ENCODE measurements at regions not wholly inside any gene's neighbourhood (a gene's known extent, or its start where the extent isn't known, plus 50 kb on each side); places are given as distances from the start of the nearest gene placed in this dataset.
"Not testable (repeated sequence)": the region's sequence is repeated elsewhere in the genome, so short reads cannot be mapped to it uniquely, and the experiment has no call there.

DNA sequence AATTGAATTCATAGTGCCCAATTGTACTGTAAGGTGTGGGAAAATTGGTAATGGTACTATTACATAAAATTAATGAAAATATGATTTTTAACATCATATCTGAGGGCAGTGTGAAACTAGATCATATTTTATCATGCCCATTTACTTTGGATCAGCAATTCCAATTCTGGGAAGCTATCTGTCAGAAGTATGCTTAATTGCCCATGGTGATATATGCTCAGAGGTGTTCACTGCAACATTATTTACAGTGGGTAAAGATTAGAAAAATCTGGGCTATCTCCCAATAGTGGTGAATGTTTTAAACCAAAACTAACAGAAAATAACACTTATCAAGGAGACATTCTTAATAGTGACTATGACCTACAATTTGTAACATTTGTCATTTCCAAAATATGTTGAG is 1260.0 kb downstream of the BRINP3 start:
- TF ChIP-seq, protein P1, sequence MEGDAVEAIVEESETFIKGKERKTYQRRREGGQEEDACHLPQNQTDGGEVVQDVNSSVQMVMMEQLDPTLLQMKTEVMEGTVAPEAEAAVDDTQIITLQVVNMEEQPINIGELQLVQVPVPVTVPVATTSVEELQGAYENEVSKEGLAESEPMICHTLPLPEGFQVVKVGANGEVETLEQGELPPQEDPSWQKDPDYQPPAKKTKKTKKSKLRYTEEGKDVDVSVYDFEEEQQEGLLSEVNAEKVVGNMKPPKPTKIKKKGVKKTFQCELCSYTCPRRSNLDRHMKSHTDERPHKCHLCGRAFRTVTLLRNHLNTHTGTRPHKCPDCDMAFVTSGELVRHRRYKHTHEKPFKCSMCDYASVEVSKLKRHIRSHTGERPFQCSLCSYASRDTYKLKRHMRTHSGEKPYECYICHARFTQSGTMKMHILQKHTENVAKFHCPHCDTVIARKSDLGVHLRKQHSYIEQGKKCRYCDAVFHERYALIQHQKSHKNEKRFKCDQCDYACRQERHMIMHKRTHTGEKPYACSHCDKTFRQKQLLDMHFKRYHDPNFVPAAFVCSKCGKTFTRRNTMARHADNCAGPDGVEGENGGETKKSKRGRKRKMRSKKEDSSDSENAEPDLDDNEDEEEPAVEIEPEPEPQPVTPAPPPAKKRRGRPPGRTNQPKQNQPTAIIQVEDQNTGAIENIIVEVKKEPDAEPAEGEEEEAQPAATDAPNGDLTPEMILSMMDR (IDR thresholded peaks at IDR 0.05; ENCODE audit: borderline replicate concordance, extremely low read depth, insufficient read depth), result no peak
- intact Hi-C loops (cut with DNase I), result no loop called here

DNA sequence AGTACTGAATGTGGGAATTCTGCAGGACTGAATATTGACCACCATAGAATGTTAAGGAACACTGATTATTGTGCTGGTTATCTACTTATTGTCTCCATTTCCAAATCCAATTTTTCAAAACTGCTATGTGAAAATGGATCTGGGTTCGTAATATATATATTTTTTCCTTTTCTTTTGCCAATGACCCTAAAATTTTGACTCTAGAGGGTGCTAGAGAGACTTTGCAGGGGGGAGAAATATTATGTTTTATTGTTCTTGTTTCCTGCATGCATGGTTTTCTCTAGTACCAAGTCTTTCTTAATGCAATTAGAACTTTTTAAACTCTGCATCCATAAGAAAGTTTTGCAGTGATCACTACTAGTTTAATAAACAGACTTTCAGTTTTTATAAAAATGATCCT is 1256.9 kb downstream of the BRINP3 start:
- Histone ChIP-seq H3K36me3 (ENCODE audit: control insufficient read depth in 2 of 3, insufficient read depth in 3 of 3, low read length in 3 of 3) (no peaks in the 10 kb centered on the region), H3K9me3 (ENCODE audit: control insufficient read depth in 2 of 3, insufficient read depth in 1 of 3, low read length in 3 of 3) (no peaks in the 10 kb centered on the region), H3K4me3 (ENCODE audit: low read length in 3 of 3) (no peak overlapping the region), H3K9ac (ENCODE audit: low read length in 3 of 3) (no peak overlapping the region), H3K4me1 (ENCODE audit: control insufficient read depth in 2 of 3, insufficient read depth in 2 of 3, low read depth in 1 of 3, low read length in 3 of 3) (no peaks in the 10 kb centered on the region), H3K27ac (ENCODE audit: low read depth in 2 of 2, low read length in 2 of 2) (no peak overlapping the region), H3K27me3 (ENCODE audit: control insufficient read depth, insufficient read depth, low read length) (no peaks in the 10 kb centered on the region)
- FAIRE-seq, result no peak
- TF ChIP-seq, protein P1 (IDR thresholded peaks at IDR 0.05; ENCODE audit: borderline replicate concordance, extremely low read depth, insufficient read depth), result no peak
- DNase-seq, result no peak
- intact Hi-C loops (cut with DNase I), result no loop called here

More for the DNA sequence above, 1260.0 kb downstream of the BRINP3 start:
- DNase-seq (no peak), FAIRE-seq (no peak)
- H3K9ac ChIP-seq (ENCODE audit: low read length in 3 of 3), result no peak overlapping the region
- no peak overlapping the region for H3K4me3 ChIP-seq (ENCODE audit: low read length in 3 of 3)
- H3K9me3 ChIP-seq (ENCODE audit: control insufficient read depth in 2 of 3, insufficient read depth in 1 of 3, low read length in 3 of 3), result no peaks in the 10 kb centered on the region
- H3K27me3 ChIP-seq (ENCODE audit: control insufficient read depth, insufficient read depth, low read length), result no peaks in the 10 kb centered on the region
- no peaks in the 10 kb centered on the region for H3K4me1 ChIP-seq (ENCODE audit: control insufficient read depth in 2 of 3, insufficient read depth in 2 of 3, low read depth in 1 of 3, low read length in 3 of 3)
- no peak overlapping the region for H3K27ac ChIP-seq (ENCODE audit: low read depth in 2 of 2, low read length in 2 of 2)
- H3K36me3 ChIP-seq (ENCODE audit: control insufficient read depth in 2 of 3, insufficient read depth in 3 of 3, low read length in 3 of 3), result no peaks in the 10 kb centered on the region

DNA sequence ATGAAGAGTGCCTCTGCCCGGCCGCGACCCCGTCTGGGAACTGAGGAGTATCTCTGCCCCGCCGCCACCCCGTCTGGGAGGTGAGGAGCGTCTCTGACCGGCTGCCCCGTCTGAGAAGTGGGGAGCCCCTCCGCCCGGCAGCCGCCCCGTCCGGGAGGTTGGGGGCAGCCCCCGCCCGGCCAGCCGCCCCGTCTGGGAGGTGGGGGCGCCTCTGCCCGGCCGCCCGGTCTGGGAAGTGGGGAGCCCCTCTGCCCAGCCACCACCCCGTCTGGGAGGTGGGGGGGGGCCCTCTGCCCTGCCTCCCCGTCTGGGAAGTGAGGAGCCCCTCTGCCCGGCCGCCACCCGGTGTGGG is 1251.9 kb downstream of the BRINP3 start:
- H3K4me1 ChIP-seq (ENCODE audit: control insufficient read depth in 2 of 3, insufficient read depth in 2 of 3, low read depth in 1 of 3, low read length in 3 of 3); H3K9ac ChIP-seq (ENCODE audit: low read length in 3 of 3); H3K9me3 ChIP-seq (ENCODE audit: control insufficient read depth in 2 of 3, insufficient read depth in 1 of 3, low read length in 3 of 3); FAIRE-seq; H3K36me3 ChIP-seq (ENCODE audit: control insufficient read depth in 2 of 3, insufficient read depth in 3 of 3, low read length in 3 of 3); H3K27ac ChIP-seq (ENCODE audit: low read depth in 2 of 2, low read length in 2 of 2); H3K4me3 ChIP-seq (ENCODE audit: low read length in 3 of 3); intact Hi-C loops (cut with DNase I); H3K27me3 ChIP-seq (ENCODE audit: control insufficient read depth, insufficient read depth, low read length): not testable (repeated sequence)
- peak in 2 of 5 donors; percentile 13 to 59 for DNase-seq

DNA sequence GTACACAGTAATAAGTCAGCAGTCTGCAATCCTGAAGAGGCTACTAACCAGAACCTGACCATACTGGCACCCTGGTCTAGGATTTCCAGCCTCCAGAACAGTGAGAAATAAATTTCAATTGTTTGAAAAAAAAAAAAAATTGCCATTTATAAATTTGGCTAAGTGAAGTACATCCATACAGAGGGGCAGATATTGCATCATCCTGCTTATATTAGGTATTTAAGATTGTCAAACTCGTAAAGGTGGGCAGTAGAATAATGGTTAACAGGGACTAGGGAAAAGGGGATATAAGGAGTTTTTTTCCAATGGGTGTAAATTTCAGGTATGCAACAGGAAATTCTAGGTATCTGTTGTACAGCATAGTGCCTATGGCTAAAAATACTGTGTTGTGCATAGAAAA is 1250.9 kb downstream of the BRINP3 start:
- no peak for DNase-seq
- FAIRE-seq, result no peak
- Histone ChIP-seq H3K4me3 (ENCODE audit: low read length in 3 of 3) (no peak overlapping the region), H3K9ac (ENCODE audit: low read length in 3 of 3) (no peak overlapping the region), H3K4me1 (ENCODE audit: control insufficient read depth in 2 of 3, insufficient read depth in 2 of 3, low read depth in 1 of 3, low read length in 3 of 3) (no peaks in the 10 kb centered on the region), H3K27me3 (ENCODE audit: control insufficient read depth, insufficient read depth, low read length) (no peaks in the 10 kb centered on the region), H3K27ac (ENCODE audit: low read depth in 2 of 2, low read length in 2 of 2) (no peak overlapping the region), H3K9me3 (ENCODE audit: control insufficient read depth in 2 of 3, insufficient read depth in 1 of 3, low read length in 3 of 3) (no peaks in the 10 kb centered on the region), H3K36me3 (ENCODE audit: control insufficient read depth in 2 of 3, insufficient read depth in 3 of 3, low read length in 3 of 3) (no peaks in the 10 kb centered on the region)
- TF ChIP-seq, protein P1 (IDR thresholded peaks at IDR 0.05; ENCODE audit: borderline replicate concordance, extremely low read depth, insufficient read depth), result no peak
- intact Hi-C loops (cut with DNase I), result no loop called here
